ENCODE measurements at regions not wholly inside any gene's neighbourhood (a gene's known extent, or its start where the extent isn't known, plus 50 kb on each side); places are given as distances from the start of the nearest gene placed in this dataset.

- ATAC-seq = no peak
- FAIRE-seq = no peak
- TF ChIP-seq GATA3 (IDR thresholded peaks at IDR 0.05; ENCODE audit: borderline replicate concordance) (no peak), FOSB (CRISPR knock-in tag; IDR thresholded peaks at IDR 0.05) (no peak), CBX8 (IDR thresholded peaks at IDR 0.05) (no peak), HOXA7 (CRISPR knock-in tag; IDR thresholded peaks at IDR 0.05) (no peak), MAZ (IDR thresholded peaks at IDR 0.05; ENCODE audit: borderline replicate concordance, low read depth, low read length) (no peak), SREBF2 (IDR thresholded peaks at IDR 0.05) (no peak)
- ChIA-PET CTCF (no interaction called here), POLR2A (no interaction called here)
- Histone ChIP-seq H3K4me3 (no peak overlapping the region), H3K27ac (no peak overlapping the region), H3K4me1 (no peaks in the 10 kb centered on the region), H3K9me3 (no peaks in the 10 kb centered on the region), H3K4me2 (no peak overlapping the region)
- WGBS (ENCODE audit: missing lambda C conversion rate) = 55% methylated on average over 6 of the region's 6 CpGs
- DNase-seq (ENCODE audit: low read depth in 1 of 2, low spot score in 1 of 2) = no peak
Observed at GRCh38 chr10:118116362-118116714, 69.6 kb upstream of the RAB11FIP2 start.

DNA sequence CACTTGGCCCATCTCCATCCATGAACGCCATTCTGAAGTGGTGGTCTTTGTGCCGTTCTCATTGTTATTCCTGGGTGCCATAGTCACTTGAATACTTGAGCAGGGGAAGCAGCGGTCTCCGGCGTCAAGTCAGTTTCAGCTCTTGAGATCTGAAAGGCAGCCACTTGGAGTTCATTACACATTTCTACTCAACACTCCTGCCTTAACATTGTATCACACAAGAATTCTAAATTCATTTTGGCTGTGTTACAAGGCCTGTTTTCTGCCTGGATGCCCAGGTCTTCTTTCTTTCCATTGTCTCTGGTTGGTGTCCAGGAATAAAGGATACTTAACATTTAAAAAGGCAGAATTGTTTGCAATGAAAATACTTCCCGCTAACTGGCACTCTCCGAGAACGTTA, 69.0 kb upstream of the RAB11FIP2 start:
- Histone ChIP-seq H3K4me3 (no peak overlapping the region), H3K27ac (no peak overlapping the region), H3K4me2 (no peak overlapping the region), H3K9me3 (no peaks in the 10 kb centered on the region), H3K4me1 (no peaks in the 10 kb centered on the region)
- ChIA-PET CTCF (no interaction called here), POLR2A (no interaction called here)
- TF ChIP-seq, protein P1, sequence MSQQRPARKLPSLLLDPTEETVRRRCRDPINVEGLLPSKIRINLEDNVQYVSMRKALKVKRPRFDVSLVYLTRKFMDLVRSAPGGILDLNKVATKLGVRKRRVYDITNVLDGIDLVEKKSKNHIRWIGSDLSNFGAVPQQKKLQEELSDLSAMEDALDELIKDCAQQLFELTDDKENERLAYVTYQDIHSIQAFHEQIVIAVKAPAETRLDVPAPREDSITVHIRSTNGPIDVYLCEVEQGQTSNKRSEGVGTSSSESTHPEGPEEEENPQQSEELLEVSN (IDR thresholded peaks at IDR 0.05; ENCODE audit: borderline replicate concordance, low read depth) = no peak
- no peak for TF ChIP-seq RNF2 (IDR thresholded peaks at IDR 0.05; ENCODE audit: borderline replicate concordance, low read depth)
- TF ChIP-seq POLR2A (IDR thresholded peaks at IDR 0.05; ENCODE audit: low read length) = no peak
- no peak for TF ChIP-seq KDM1A (IDR thresholded peaks at IDR 0.05; ENCODE audit: low read depth)
- no peak for TF ChIP-seq CBX2 (IDR thresholded peaks at IDR 0.05; ENCODE audit: borderline replicate concordance, low read depth)
- TF ChIP-seq ZFP36 (IDR thresholded peaks at IDR 0.05; ENCODE audit: borderline replicate concordance, partially characterized antibody) = no peak
- TF ChIP-seq CBX8 (IDR thresholded peaks at IDR 0.05) = no peak
- TF ChIP-seq HMGXB4 (CRISPR knock-in tag; IDR thresholded peaks at IDR 0.05; ENCODE audit: borderline replicate concordance) = no peak
- TF ChIP-seq NR3C1 (IDR thresholded peaks at IDR 0.05) = no peak
- FAIRE-seq (no peak), DNase-seq (ENCODE audit: low read depth in 1 of 2, low spot score in 1 of 2) (no peak), ATAC-seq (no peak)
- 68% methylated on average over 8 of the region's 8 CpGs for WGBS (ENCODE audit: missing lambda C conversion rate)

- Histone ChIP-seq H3K4me2 (no peak overlapping the region), H3K9me3 (no peaks in the 10 kb centered on the region), H3K27ac (no peak overlapping the region), H3K4me3 (no peak overlapping the region), H3K4me1 (no peaks in the 10 kb centered on the region)
- CTCF ChIA-PET = no interaction called here
- DNase-seq (ENCODE audit: low read depth in 1 of 2, low spot score in 1 of 2) (no peak), FAIRE-seq (no peak), ATAC-seq (no peak)
- 0% methylated on average over 1 of the region's 1 CpG for WGBS (ENCODE audit: missing lambda C conversion rate)
- POLR2A ChIA-PET = no interaction called here
- TF ChIP-seq KDM5A (IDR thresholded peaks at IDR 0.05) = no peak
- TF ChIP-seq MAZ (IDR thresholded peaks at IDR 0.05; ENCODE audit: borderline replicate concordance, low read depth, low read length) = no peak
- no peak for TF ChIP-seq FOSB (CRISPR knock-in tag; IDR thresholded peaks at IDR 0.05)
- no peak for TF ChIP-seq GATA3 (IDR thresholded peaks at IDR 0.05; ENCODE audit: borderline replicate concordance)
- TF ChIP-seq PHF8 (IDR thresholded peaks at IDR 0.05; ENCODE audit: borderline replicate concordance, low read depth) = no peak
- no peak for TF ChIP-seq POLR2A (IDR thresholded peaks at IDR 0.05; ENCODE audit: low read length)
- TF ChIP-seq NFE2L2 (conservative IDR thresholded peaks at IDR 0.05; ENCODE audit: low read length) = no peak
- no peak for TF ChIP-seq FOXS1 (CRISPR knock-in tag; IDR thresholded peaks at IDR 0.05)
- TF ChIP-seq ZNF302 (CRISPR knock-in tag; IDR thresholded peaks at IDR 0.05) = no peak
- TF ChIP-seq HOXB5 (CRISPR knock-in tag; IDR thresholded peaks at IDR 0.05) = no peak
- TF ChIP-seq, protein P2, sequence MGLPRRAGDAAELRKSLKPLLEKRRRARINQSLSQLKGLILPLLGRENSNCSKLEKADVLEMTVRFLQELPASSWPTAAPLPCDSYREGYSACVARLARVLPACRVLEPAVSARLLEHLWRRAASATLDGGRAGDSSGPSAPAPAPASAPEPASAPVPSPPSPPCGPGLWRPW (IDR thresholded peaks at IDR 0.05) = no peak
- TF ChIP-seq RAD21 (conservative IDR thresholded peaks at IDR 0.05 in 1 of 2, IDR thresholded peaks at IDR 0.05 in 1 of 2) = no peak
- no peak for TF ChIP-seq EHMT2 (IDR thresholded peaks at IDR 0.05; ENCODE audit: low read depth)
- TF ChIP-seq, protein P1 (IDR thresholded peaks at IDR 0.05; ENCODE audit: borderline replicate concordance, low read depth) = no peak
- TF ChIP-seq EP300 (IDR thresholded peaks at IDR 0.05) = no peak
Observed at GRCh38 chr10:118114992-118115391, 68.3 kb upstream of the RAB11FIP2 start.
